Hematopoietic multipotent progenitor cell (in vitro differentiated cells): ENCODE measurements at regions not wholly inside any gene's neighbourhood (a gene's known extent, or its start where the extent isn't known, plus 50 kb on each side); places are given as distances from the start of the nearest gene placed in this dataset.
"Not testable (repeated sequence)": the region's sequence is repeated elsewhere in the genome, so short reads cannot be mapped to it uniquely, and the experiment has no call there.

Experiments
- DNase-seq, 3 donors: peaks; one replicate each; pipeline ENCODE4 v3.0.0-alpha.2; 2011 to 2015; ENCODE audit warnings: low read depth in 2 of 3, low spot score in 2 of 3

- no peak for DNase-seq
Observed at GRCh38 chr4:55028196-55028595, 97.2 kb downstream of the KDR start.

DNA sequence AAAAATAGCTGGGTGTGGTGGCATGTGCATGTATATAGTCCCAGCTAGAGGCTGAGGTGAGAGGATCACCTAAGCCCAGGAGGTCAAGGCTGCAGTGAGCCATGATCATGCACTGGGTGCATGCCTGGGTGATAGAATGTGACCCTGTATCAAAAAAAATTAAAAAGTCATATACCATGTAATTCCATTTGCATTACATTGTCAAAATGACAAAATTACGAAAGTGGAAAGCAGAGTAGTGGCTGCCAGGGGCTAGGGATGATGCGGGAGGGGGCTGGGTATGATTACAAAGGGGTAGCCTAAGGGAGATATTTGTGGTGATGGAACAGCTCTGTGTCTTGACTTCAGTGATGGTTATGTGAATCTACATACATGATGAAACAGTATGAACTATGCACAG is 97.8 kb downstream of the KDR start:
- DNase-seq = no peak

GRCh38 chr4:55025456-55025855 is 99.9 kb downstream of the KDR start:
- not testable (repeated sequence) for DNase-seq

DNA sequence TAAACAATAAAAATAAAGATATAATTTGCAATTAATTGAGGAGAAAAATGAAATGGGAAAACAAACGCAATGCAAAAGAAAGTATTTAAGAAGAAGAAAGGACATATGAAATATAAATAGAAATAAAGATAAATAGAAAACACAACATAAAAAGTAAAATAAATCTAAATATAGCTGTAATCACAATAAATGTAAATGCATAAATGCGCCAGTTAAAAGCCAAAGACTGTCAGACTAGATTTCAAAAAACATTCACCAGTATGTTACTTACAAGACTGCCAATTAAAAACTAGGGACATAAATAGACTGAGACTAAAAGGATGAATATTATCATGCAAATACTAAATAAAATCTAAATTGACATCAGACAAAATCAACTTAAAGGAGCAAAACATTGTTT is 102.4 kb downstream of the KDR start:
- DNase-seq = no peak

DNA sequence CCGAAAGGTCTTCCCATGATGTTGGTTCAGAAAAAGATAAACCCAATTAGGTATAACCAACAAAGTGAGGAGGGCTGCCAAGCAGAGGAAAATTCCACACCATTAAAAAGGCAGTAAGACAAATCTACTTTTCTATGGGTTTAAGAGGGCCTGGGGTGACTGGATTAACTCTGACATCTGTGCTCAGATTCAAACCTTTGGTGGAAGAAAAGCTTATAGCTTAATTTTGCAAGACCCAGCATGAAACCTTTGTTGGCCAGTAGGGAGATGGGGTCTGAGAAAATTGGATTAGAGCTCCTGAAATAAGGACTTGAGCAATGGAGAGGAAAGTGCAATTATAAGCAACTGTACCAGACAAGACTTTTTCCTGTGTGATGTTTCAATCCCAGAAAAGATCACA is 104.2 kb downstream of the KDR start:
- no peak for DNase-seq

- DNase-seq = no peak
Observed at GRCh38 chr4:55020131-55020530, 105.3 kb downstream of the KDR start.

GRCh38 chr4:55018978-55019377 is 106.4 kb downstream of the KDR start:
- no peak for DNase-seq

GRCh38 chr4:55018521-55018920 is 106.9 kb downstream of the KDR start:
- no peak for DNase-seq

DNA sequence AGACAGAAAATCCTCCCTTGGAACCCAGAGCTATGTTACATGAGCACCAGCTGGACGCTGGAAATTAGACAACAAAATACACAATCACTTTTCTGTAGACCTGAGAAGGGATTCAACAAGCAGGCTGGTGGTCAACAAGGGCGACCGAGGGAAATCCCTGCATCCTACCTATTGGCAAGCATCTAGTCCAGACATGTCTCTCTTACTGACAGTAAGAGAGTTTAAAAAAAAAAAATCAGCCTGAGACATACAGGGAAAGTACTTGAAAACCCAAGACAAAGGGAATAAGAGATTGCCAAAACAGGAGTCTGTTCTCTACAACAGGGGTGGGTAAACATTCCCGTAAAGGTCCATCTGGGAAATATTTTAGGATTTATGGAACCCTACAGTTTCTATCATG is 108.0 kb downstream of the KDR start:
- no peak for DNase-seq

DNA sequence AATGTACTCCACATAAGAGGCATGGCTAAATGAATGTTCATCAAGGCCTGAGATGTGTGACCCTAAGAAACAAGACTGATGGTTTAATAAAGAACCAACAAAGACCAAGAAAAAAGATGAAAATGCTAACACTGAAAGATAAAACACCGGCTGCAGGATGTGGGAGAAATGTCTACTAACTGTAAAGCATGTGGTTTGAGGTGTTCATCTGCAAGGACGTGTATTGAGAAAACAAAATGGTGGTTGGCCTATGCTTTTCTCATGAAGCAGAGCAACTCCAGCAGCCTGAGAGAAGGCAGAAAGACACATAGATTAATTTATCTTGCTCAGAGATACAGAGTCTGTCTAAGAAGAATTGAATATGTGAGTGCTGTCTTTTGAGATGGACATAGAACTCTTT is 109.3 kb downstream of the KDR start:
- DNase-seq = no peak

DNA sequence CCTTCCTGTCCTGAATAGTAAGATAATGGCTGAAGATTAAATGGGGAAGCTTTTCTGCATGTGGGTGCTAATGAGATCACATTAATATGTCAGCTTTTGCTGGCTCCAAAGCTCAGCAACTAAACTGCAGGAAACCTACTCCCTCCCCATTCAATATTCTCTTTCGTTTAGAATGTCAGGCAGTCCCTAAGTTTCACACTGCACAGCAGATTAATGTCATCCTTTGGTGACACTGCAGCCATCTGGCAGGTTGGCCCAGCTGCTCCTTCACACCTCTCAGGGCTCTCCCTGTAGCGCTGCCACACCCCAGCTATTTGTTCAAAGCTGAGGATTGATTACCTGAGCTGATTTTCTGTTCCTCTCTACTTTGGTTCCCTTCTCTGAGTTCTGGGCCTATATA is 110.5 kb downstream of the KDR start:
- DNase-seq = no peak

- no peak for DNase-seq
Observed at GRCh38 chr4:55013431-55013955, 111.9 kb downstream of the KDR start.

DNA sequence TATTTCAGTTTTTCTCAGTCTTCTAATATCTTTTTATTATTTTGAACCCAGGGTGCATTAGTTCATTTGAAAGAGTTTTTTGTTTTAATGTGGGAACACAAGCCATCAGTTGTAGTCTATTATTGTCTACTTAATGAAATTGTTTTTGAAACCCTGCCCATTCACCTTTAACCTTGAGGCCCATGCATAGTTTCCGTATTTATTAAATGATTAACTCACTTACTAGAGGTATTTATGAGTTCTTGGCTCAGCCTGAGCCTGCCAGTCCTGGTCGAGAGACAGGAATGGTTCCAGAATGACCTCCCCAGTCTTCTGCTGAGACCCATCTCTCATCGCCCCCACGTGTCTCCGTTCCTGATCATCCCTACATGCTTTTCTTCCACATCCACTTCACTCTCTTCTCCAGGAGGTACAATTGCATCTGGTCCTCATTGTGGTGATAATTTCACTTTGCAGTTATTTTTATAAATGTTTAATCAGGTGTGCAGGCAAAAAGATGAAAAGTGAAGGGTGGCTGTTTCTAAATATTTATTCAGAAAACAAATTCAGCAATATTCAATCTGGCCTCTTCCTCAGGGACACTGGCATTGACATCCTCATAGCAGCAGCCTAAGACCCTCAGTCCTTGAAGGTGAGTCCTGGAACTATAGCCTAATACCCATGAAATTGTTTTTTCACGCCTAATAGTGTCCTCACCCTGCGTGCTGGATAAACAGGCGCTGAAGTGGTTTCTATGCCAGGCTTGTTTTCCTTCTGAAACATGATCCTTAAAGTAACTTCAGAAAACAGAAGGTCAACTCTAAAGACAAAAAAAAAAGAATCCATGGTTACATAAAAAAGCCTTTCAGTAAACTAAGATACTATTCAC is 112.8 kb downstream of the KDR start:
- no peak for DNase-seq

GRCh38 chr4:55011761-55012160 is 113.6 kb downstream of the KDR start:
- DNase-seq = no peak

DNA sequence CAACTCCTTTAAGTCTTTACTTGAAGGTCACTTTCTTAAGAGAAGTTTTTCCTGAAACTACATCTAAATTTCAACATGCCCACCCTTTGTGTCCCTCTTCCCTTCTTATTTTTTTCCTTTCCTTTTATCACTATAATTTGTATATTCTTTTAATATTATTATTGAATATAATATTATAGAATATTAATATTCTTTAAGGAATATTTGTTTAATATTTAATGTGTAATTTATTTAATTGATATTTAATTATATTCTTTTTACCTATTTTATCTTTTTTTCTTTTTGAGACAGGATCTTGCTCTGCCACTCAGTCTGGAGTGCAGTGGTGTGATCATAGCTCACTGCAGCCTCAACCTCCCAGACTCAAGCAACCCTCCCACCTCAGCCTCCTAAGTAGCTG is 114.8 kb downstream of the KDR start:
- no peak for DNase-seq

DNA sequence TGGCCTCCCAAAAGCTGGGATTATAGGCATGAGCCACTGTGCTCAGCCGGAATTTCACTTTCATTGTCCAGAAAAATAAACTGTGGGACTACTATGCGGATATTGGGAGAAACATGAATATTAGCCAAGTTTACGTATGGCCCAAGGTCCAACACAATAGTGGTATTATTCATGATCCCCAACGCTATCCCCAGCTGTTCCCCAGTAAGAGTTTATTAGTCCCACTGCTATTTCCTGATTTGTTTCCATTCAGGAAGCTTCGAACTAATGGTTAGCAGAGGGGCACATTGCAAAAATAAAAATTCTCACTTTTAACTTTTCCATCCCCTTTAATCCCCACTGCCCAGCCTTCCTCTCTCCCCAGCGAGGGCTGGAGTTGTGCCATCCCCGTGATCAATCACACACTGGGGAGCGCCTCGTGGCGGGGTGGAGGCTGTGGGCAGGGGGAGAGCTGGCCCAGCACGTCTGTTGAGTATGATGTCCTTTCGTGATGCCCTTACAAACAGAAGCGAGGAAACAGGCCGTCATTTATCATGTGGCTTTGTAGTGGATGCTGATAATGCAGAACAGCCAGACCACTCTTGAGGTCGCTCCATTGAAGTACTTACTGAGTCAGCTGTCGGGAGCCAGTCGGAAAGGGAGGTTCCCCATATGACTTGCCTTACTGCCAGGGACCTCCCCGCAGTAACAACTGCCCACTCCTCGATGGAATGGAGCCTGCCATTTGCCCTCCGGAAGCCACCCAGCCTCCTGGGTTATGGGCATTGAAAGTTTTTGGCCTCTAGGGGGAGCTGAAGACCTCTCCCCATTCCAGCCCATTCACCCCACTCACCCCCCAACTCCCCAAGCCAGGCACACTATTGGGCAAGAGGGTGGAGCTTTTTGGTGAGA is 117.0 kb downstream of the KDR start:
- no peak for DNase-seq

- DNase-seq = no peak
Observed at GRCh38 chr4:55005910-55006309, 119.5 kb downstream of the KDR start.

GRCh38 chr4:55004831-55005230 is 120.6 kb downstream of the KDR start:
- DNase-seq = no peak

DNA sequence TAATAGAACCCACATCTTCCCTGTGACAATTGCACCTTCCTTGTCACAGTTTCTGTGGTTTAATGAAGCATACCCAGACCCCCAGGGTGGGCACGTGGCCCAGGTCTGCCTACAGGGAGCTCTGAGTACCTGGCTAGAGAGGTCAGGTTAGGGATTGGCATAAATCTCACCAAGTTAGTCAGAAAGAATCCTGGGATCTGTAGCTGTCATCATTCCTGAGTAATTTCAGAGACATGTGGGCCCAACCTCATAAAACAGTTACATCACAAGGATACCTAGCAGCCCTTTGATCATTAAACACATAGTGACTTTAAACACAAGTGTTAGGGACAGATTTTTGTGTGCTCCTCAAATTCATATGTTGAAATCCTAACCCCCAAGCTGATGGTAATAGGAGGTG is 123.0 kb downstream of the KDR start:
- no peak for DNase-seq

DNA sequence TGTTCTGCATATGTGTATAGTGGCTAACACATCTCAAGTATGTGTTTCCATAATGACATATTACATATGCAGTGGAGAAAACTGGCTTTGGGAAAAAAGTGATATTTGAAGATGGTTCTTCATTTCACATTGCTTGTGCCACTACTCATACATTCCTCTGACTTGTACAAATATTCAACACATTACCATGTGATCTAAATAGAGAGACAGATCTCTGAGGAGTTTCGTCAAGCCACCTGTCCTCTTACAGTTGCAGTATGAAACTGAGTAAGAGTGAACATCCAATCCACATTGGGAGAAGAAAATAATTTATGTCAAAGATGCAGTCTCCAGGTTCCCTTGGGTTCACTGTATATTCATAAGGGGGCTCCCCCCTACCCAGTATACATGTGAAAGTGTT is 123.9 kb downstream of the KDR start:
- DNase-seq = no peak

- no peak for DNase-seq
Observed at GRCh38 chr4:54999003-54999402, 126.4 kb downstream of the KDR start.
